Transverse colon (tissue), 4 donors: ENCODE measurements at regions not wholly inside any gene's neighbourhood (a gene's known extent, or its start where the extent isn't known, plus 50 kb on each side); places are given as distances from the start of the nearest gene placed in this dataset.

Experiments
- CTCF ChIP-seq, 5 experiments: fragments of 200-600 bp in 3 of 5; fragments of 450-650 bp in 2 of 5; sonication (generic) in 3 of 5; IDR thresholded peaks; 1 replicate in 2 of 5; 2 replicates in 3 of 5; pipeline ENCODE4 v1.5.1; 2016 to 2017; ENCODE audit warnings: antibody characterized with exemption in 5 of 5, inconsistent platforms in 3 of 5, mild to moderate bottlenecking in 2 of 5, moderate library complexity in 1 of 5
- POLR2AphosphoS5 ChIP-seq, 3 donors: sonication (generic); formaldehyde crosslinking; IDR thresholded peaks; one replicate each; pipeline ENCODE4 v1.6.1; 2016; ENCODE audit warnings: antibody characterized with exemption in 3 of 3

GRCh38 chr4:130110770-130111169 is 1014.8 kb downstream of the C4orf33 start:
- TF ChIP-seq CTCF (IDR thresholded peaks at IDR 0.05) (no peak), POLR2AphosphoS5 (IDR thresholded peaks at IDR 0.05) (no peak)
